Lower lobe of right lung (tissue), 2 donors: ENCODE measurements at regions not wholly inside any gene's neighbourhood (a gene's known extent, or its start where the extent isn't known, plus 50 kb on each side); places are given as distances from the start of the nearest gene placed in this dataset.

ENCODE experiments used
- ATAC-seq, 2 donors: fragments of 200-7000 bp; cut with Tn5 transposase; one replicate each; pipeline ENCODE4 v1.9.1; 2020 to 2022; ENCODE audit warnings: mild to moderate bottlenecking in 2 of 2, moderate library complexity in 2 of 2
- DNase-seq: peaks from one replicate; pipeline ENCODE4 v3.0.0-alpha.2; 2020
- H3K27ac ChIP-seq: fragments of 200-600 bp; one replicate; pipeline ENCODE4 v1.8.0; 2022
- H3K27me3 ChIP-seq: fragments of 200-600 bp; one replicate; pipeline ENCODE4 v1.8.0; 2022; ENCODE audit warnings: low read depth
- H3K36me3 ChIP-seq: fragments of 200-600 bp; one replicate; pipeline ENCODE4 v1.8.0; 2022; ENCODE audit warnings: mild to moderate bottlenecking
- H3K4me1 ChIP-seq: fragments of 200-600 bp; one replicate; pipeline ENCODE4 v1.8.0; 2022
- H3K4me3 ChIP-seq: fragments of 200-600 bp; one replicate; pipeline ENCODE4 v1.8.0; 2022; ENCODE audit warnings: mild to moderate bottlenecking
- H3K9me3 ChIP-seq: fragments of 200-600 bp; one replicate; pipeline ENCODE4 v1.8.0; 2022
- CTCF ChIP-seq: fragments of 200-600 bp; IDR thresholded peaks from one replicate; pipeline ENCODE4 v1.8.0; 2022; ENCODE audit warnings: antibody characterized with exemption, mild to moderate bottlenecking
- intact Hi-C: fragments of 100-400 bp; cut with DNase I; formaldehyde crosslinking; loops from one replicate; pipeline ENCODE4 v1.11.0; 2022
- donor health status: DM: no; HTN: yes; CAD: no; lungs with severe emphysema.

- Histone ChIP-seq H3K4me3 (no peak overlapping the region), H3K9me3 (peaks cover 5% of the 10 kb centered on the region), H3K4me1 (no peaks in the 10 kb centered on the region), H3K27me3 (no peaks in the 10 kb centered on the region), H3K27ac (no peak overlapping the region), H3K36me3 (no peaks in the 10 kb centered on the region)
- ATAC-seq (no peak), DNase-seq (no peak)
- intact Hi-C loops: no loop called here
- no peak for TF ChIP-seq CTCF
These were observed 223.7 kb downstream of the CXCL12 start for GRCh38 chr10:44161184-44161583.

GRCh38 chr10:44157574-44157973 lies 227.3 kb downstream of the CXCL12 start:
- no peak for ATAC-seq
- no peaks in the 10 kb centered on the region for H3K27me3 ChIP-seq
- H3K27ac ChIP-seq: no peak overlapping the region
- H3K4me1 ChIP-seq: no peaks in the 10 kb centered on the region
- intact Hi-C loops: no loop called here
- peaks cover 5% of the 10 kb centered on the region for H3K9me3 ChIP-seq
- no peak overlapping the region for H3K4me3 ChIP-seq
- H3K36me3 ChIP-seq: no peaks in the 10 kb centered on the region
- TF ChIP-seq CTCF: no peak
- DNase-seq: no peak

- Histone ChIP-seq H3K9me3 (peaks cover 5% of the 10 kb centered on the region), H3K27ac (no peak overlapping the region), H3K27me3 (no peaks in the 10 kb centered on the region), H3K4me3 (no peak overlapping the region), H3K4me1 (no peaks in the 10 kb centered on the region), H3K36me3 (no peaks in the 10 kb centered on the region)
- ATAC-seq (no peak), DNase-seq (no peak)
- TF ChIP-seq CTCF: no peak
- intact Hi-C loops: no loop called here
These were observed 229.9 kb downstream of the CXCL12 start for GRCh38 chr10:44154956-44155355.

GRCh38 chr10:44153918-44154670 lies 230.8 kb downstream of the CXCL12 start:
- ATAC-seq (no peak), DNase-seq (no peak)
- intact Hi-C loops: no loop called here
- no peak overlapping the region for H3K4me3 ChIP-seq
- H3K27ac ChIP-seq: no peak overlapping the region
- no peaks in the 10 kb centered on the region for H3K27me3 ChIP-seq
- TF ChIP-seq CTCF: no peak
- no peaks in the 10 kb centered on the region for H3K36me3 ChIP-seq
- H3K4me1 ChIP-seq: no peaks in the 10 kb centered on the region
- peaks cover 5% of the 10 kb centered on the region for H3K9me3 ChIP-seq

GRCh38 chr10:44143556-44143955 lies 241.3 kb downstream of the CXCL12 start:
- intact Hi-C loops: no loop called here
- H3K9me3 ChIP-seq: no peaks in the 10 kb centered on the region
- ATAC-seq: no peak
- H3K27ac ChIP-seq: no peak overlapping the region
- no peak for TF ChIP-seq CTCF
- no peaks in the 10 kb centered on the region for H3K4me1 ChIP-seq
- no peaks in the 10 kb centered on the region for H3K36me3 ChIP-seq
- no peak overlapping the region for H3K4me3 ChIP-seq
- DNase-seq: no peak
- no peaks in the 10 kb centered on the region for H3K27me3 ChIP-seq
